ENCODE measurements at regions not wholly inside any gene's neighbourhood (a gene's known extent, or its start where the extent isn't known, plus 50 kb on each side); places are given as distances from the start of the nearest gene placed in this dataset.
A peak's percentile ranks its signal among the peaks of the same experiment; 100 is the strongest.

DNA sequence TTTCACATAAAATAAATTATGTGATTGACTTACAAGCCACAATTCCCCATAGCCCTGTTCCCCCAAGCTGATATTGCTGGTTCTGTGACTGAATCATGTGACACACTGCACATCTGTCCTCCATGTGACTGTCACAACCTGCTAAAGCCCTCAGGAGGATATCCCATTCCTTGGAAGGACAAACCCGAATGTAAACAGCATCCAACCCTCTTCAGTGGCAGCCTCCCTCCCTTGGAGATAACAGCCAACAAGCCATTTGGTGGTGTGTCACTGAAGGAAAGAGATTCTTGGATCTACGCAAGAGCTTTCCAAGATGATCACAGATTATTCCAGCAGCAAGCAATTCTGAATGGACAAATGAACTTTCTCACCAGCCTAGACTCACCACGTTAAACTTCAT is 153.9 kb upstream of the TIAM1 start:
- DNase-seq, result no peak

DNA sequence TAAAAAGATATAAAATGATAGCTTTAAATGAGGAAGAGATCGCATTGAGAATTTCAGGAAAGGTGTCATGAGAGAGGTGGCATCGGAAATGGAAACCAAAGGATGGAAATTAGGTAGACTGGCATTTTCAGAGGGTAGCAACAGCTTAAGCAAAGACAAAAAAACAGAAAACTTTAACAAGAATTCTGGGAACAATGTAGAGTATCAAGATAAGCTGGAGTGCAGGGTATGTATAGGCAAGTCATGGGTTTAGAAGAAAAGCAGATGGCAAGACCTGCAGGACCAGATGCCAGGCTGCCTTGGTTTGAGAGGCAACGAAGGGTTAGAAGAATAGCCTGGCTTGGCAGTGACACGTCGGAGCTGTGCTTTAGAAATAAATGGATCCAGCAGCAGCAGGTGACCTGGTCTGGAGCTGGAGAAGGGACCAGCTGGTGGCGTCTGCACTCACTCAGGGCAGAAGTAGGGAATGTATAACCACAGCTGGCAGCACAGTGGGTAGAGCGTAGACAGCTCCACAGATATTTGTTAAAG is 149.4 kb upstream of the TIAM1 start:
- no peak for DNase-seq

DNA sequence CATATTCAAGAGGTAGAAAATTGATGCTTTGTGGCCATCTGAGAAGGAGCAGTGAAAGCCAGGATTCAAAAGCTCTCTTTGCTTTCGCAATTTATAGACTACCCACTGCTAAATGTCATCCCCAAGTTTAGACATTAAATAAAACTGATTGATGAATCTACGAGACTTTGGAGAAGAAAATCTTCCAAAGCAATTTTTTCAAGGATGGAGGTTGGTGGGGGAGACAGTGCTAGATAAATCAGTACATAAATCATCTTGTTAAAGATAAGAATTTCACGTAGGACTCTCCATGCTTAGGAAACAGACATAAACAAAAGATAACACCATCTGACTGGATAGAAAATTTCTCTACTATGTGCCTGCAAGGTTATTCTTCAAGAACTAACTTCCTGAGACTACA is 147.6 kb upstream of the TIAM1 start:
- no peak for DNase-seq

DNA sequence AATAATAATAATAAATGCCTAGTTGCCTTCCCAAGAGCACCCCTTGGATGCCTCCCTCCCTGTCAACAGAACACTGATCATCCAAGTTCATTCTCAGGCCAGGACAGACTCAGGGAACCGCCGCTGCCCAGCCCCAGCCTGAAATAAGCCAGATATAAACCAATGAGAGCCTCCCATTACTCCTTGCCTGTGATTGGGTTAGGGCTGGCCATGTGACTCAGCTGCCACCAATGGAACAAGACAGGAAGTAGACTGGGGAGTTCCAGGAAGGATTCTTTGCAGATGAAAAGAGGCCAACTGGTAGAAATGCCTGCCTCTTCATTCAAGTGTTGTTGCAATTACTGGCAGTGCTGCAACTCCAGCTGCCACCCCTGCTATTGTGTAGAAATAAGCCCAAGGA is 146.4 kb upstream of the TIAM1 start:
- DNase-seq, result no peak

DNA sequence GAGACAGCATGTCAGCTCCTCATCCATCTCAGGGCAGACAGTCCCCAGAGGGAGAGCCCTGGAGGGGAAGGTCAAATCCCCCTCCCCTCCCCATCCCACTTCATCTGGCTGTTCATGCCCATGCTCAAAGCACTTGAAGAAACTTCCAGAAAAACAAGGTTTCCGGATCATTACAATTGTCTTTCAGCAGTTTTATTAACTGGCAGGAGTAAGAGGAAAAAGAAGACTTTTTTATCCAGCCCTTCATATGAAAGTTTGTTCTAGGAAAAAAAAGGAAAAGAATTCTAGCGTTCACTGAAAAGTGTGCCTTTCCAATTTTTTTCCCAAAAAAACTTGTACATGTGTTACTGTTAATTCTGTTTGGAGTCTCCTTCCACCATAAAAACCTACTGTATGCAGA is 145.7 kb upstream of the TIAM1 start:
- DNase-seq, result no peak

DNA sequence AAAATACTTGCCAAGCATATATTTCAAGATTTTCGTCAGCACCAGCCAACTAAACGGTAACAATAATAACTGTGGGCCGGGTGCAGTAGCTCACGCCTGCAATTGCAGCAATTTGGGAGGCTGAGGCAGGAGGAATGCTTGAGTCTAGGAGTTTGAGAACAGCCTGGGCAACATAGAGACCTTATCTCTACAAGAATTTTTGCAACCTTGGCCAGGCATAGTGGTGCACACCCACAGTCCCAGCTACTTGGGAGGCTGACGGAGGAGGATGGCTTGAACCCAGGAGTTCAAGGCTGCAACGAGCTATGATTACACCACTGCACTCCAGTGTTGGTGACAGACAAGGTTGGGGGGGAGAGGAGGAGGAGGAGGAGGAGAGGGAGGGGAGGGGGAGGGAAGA is 145.0 kb upstream of the TIAM1 start:
- DNase-seq, result no peak

DNA sequence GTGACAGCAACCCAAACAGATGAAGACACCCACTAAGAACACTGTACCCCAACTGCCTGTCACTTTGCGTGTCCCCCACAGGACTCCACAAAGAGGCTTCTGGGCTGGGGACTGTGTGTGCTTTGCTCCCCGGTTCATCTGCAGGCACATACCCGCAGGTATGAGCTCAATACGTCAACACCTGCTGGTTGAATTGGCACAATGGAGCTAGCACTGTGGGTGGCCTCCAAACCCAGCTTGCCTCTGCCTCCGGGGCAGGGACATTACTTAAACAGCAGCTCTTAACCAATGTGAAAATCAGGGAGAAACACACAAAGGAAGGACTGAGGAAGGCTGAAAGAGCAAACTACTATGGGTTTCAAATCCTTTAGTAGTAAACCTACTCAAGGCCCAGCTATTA is 140.2 kb upstream of the TIAM1 start:
- no peak for DNase-seq

DNA sequence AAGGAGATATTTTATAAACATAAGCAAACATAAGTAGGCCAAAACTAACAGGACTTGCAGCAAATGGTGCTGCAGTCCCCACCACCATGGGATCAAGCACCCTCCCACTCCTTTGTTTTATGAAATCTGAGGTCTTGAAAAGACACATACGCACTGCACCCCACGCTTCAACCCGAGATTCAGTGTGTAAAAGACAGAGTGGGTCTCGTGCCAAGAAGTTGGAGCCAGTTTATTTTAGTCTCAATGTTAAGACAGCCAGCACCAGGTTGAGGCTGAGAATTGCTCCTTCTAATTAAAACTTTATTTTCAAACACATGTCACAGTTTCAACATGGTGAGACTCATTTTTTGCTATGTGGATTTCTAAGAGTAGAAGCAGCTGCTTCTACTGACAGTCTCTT is 139.1 kb upstream of the TIAM1 start:
- DNase-seq, result no peak

DNA sequence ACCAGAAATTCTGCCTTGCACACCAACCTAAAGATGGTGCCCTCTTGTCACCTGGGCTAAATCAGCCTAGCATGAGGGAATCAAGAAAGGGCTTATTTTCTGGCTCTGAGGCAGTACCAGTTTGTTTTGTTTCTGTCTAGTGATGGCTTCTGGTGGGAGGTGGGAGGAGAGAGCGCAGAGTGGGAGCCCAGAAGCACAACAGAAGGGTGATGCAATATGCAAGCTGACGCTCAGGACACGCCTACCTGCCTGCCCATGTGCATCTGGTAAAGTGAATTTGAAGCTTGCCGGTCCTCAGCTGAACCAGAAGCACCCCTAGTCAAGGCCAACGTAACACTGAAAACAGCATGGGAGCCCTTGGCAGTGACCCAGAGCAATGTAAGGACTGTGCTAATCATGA is 138.4 kb upstream of the TIAM1 start:
- no peak for DNase-seq

DNA sequence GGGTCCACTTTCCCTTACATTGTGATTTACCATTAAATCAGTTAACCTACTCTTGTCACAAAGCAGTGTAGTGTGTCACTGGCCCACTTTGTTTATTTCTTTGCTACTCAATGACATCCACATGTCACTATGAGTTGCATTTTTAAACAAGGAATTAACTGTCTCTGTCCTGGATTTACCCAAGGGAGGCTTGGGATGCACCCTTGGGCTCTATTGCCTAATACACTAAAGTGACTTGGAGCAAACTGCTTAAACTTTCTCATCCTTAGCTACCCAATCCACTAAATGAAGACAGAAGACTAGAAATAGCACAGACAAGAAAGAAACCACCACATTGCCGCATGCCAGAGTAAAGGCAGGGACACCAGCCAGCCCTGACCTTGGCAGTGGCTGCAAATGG is 136.2 kb upstream of the TIAM1 start:
- DNase-seq, result no peak

DNA sequence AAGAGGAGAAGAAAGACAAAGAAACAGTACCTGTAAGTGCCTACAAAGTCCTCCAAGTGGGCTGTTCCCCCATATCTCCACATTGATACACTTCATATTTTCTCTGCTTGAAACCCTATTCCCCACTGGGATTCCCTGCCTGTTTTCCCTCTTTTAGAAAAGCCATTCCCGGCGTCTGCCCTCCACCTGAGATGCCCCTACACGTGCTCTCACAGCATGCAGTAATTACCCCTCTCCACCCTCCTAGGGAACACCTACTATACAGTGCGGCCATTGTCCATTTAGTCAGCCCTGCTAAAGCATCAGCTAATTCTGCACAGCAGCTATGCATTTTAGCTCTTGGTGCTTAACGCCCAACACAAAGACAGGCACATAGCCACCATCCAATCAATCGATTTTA is 135.7 kb upstream of the TIAM1 start:
- no peak for DNase-seq

DNA sequence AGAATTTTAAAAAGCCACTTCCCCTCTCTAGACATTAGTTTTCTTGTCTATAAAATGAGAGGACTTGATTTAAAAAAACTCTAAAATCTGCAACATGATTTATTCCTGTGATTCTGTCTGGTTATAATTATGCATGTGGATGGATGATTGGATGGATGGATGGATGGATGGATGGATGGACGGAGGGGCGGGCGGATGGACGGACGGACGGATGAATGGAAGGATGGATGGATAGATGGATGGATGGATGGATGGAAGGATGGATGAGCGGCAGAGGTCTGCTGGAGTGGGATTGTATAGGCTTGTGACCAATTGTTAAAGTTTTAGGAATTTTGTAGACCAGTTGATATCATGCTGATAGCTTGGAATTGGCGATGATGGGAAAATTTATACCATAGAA is 135.2 kb upstream of the TIAM1 start:
- no peak for DNase-seq

DNA sequence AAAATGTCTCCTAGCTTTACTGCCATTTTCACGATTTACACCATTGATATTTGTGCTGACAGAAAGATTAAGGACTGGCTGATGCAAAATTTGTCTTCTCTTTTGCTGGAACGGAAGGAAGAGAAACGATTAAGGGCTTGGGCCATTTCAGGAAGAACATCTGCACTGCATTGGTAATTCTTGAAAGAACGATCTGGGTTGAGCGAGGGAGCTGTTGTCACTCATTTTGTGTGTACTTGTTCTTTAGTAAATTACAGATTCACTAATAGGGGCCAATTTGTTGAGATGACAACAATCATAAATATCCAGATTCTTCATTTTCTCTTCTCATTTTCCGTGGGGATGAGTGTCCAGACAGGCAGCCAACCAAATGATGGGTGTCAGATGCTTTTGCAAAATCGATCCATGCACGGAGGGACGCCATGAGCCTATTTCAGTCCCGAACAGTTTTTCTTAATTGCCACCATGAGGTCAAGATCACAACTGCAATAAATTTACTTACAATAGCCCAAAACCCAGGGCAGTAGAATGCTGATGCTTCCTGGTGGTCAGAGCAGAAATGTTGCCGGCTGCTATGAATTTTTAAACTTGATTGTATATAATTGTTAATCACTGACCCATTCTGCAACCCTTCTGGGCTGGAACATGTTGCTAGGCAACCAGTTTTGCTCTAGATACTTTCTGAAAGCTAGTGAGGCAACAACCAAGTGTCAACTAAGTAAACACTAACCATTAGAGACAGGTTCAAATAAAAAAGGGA is 132.4 kb upstream of the TIAM1 start:
- no peak for DNase-seq

DNA sequence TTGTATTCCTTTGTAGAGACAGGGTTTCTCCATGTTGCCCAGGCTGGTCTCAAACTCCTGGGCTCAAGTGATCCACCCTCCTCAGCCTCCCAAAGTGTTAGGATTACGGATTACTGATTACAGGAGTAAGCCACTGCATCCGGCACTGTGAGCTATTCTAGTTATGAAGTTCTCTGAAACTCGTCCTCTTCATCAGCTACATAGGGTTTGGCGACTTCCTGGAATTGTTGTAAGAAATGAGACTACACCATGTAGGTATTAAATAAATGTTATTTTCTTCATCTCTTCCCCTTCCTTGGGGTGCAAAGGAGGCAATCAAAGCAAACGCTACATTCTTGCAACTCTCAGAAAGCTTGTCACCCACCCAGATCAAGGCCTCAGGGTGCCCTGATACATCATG is 131.2 kb upstream of the TIAM1 start:
- no peak for DNase-seq

DNA sequence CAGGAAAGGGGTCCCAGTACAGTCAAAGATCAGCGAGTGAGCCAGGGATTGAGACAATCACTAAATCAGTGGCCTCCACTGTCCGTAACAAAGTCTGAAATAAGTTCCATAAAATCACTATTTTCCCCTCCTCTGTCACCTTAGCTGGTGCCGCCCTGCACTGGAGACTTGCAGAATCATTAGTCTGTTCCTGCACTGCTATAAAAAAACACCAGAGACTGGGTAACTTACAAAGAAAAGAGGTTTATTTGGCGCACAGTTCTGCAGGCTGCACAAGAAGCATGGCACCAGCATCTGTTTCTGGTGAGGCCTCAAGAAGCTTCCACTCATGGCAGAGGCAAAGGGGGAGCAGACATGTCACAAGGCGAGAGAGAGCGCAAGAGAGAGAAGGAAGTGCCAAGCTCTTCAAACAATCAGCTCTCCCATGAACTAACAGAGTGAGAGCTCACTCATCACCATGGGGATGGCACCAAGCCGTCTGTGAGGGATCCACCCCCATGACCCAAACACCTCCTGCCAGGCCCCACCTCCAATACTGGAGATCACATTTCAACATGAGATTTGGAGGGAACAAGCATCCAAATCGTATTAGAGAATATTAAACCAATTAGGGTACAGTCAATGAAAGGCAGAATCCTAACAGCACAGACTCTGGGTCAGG is 129.8 kb upstream of the TIAM1 start:
- peak; percentile 12 for DNase-seq

DNA sequence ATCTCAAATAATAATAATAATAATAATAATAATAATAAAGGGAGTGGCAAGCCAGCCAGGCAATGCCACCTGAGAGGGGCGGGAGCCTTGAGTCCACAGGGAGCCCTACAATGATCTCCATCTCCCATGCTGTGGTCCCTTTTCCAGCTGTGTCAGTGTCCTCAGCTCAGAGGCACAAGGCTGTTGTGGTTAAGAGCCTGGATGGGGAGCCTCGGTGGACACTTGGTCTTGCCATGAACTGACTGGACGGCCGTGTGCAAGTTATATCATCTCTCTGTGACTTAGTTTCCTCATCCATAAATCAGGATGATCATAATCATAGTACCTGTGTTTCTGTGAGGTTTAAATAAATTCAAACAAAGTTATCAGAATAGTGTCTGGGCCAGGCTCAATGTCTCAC is 127.8 kb upstream of the TIAM1 start:
- no peak for DNase-seq

DNA sequence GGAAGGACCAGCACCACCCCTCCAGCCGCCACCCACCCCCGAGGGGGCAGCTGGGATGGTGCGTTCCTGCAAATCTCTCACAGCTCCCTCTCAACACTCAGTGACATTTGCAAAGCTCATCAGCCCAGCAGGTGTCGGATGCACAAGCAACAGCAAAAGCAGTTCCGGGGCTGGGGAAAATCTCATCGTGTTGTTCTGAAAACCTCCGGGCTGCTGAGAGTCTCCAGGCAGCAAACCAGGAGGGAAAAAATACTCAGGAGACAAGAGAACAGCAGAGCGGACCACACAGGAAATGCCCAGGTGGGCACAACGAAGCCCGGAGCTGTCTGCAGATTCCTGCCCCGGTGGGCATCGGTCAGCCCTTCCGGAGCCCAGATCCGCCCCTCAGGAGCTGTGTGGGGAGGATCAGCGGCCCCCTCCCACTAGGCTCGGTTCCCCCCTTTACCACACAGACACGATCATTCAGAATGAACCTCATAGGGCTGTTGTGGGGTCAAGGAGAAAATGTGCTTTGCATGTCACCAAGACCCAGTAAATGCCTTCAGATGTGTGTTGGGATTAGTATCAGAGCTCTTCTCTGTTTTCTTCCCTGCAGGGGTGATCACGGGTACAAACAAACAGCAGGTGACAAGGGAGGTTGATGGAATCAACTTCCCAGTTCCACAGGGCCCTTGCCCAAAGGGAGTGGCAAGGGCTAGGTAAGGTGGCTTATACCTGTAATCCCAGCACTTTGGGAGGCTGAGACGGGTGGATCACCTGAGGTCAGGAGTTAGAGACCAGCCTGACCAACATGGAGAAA is 127.0 kb upstream of the TIAM1 start:
- no peak for DNase-seq

DNA sequence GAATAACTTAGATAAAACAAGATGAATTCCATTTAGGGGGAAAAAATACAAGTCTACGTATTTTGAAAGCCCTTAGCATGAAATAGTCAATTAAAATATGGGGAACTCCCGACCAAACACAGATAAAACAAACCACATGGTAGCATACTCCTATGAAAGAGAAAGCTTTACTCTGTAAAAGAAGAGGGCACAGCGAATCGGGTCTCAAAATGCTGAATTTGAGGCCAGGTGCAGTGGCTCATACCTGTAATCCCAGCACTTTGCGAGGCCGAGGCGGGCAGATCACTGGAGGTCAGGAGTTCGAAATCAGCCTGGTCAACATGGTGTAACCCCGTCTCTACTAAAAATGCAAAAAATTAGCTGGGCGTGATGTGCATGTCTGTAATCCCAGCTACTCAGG is 116.9 kb upstream of the TIAM1 start:
- DNase-seq, result no peak

DNA sequence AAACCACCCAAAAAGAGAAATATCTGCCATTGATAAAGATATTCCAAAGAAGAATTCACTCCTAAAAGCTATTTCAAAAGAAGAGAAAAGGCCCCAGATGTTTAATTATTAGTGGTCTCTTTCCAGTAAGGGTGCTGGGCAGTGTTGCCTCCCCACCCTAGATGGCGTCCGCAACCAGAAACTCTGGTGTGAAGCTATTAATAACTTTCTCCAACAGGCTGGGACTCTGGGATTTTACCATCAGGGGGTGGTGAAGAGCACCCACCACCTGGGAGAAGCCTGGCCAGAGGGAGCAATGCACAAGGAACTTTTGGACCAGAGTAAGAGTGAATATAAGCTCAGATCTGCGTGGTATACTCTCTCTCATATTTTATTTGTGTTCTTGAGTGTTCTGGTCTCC is 115.4 kb upstream of the TIAM1 start:
- DNase-seq, result no peak

DNA sequence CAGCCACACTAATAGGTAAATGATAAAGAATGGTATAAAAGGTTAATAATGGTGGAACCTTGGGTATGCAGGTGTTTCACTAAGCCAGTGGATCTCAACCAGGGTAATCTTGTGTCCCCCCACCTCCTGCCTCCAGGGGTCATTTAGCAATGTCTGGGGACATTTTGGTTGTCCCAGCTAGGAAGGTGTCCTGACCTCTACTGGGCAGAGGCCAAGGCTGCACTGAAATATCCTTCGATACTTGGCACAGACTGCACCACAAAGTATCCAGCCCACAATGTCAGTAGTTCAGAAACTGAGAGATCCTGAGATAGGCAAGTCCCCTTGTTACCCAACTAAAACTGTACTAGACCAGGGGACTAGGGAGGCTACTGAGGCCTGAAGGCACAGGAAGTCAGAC is 113.6 kb upstream of the TIAM1 start:
- DNase-seq, result no peak

DNA sequence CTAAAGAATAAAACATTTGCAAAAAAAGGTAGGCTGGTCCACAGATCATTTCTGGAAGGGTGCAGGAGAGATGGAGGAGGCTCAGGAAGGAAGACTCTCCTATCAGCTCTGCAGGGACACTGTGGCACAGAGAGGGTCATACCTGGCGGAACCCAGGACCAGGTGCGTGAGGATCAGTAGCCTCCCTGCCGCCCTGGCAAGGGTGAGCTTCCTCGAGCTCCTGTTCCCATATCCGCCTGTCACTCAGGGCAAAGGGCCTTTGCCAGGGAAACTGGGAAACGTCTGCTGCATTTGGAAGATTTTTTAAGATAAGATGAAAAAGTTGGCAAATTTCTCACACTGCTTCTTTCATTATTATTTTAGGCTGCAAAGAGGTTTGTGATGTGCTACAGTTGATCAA is 112.1 kb upstream of the TIAM1 start:
- DNase-seq, result no peak

DNA sequence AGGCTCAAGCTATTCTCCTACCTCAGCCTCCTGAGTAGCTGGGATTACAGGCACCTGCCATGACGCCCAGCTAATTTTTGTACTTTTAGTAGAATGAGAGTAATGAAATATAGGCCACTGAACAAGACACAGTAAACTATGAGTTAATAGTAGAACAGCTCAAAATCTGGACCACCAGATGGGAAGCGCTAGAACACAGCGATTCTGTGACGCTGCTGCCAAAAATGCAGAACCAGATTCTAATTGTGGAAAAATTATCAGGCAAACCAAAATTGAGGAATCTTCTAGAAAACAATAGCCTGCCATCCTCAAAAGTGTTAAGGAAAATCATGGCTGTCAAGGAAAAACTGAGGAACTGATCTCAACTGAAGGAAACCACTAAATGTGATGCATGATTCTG is 111.4 kb upstream of the TIAM1 start:
- no peak for DNase-seq

DNA sequence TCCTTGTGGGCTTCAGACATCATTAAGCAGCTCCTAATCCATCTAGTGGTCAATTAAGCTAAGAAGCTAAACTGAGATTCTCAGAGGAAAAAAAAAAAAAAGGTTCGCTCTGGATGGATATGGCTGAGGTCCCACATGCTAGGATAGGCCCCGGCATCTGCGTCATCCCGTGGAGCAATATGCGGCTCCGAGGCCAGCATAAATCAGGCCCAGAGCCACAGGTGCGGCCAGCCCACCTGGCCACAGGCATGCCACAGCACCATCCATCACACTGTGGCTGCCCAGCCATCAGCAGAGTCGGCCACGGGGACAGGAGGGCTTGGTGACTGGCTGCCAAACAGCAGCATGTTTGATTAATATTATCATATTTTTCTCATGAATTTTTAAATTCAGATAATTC is 106.9 kb upstream of the TIAM1 start:
- no peak for DNase-seq

DNA sequence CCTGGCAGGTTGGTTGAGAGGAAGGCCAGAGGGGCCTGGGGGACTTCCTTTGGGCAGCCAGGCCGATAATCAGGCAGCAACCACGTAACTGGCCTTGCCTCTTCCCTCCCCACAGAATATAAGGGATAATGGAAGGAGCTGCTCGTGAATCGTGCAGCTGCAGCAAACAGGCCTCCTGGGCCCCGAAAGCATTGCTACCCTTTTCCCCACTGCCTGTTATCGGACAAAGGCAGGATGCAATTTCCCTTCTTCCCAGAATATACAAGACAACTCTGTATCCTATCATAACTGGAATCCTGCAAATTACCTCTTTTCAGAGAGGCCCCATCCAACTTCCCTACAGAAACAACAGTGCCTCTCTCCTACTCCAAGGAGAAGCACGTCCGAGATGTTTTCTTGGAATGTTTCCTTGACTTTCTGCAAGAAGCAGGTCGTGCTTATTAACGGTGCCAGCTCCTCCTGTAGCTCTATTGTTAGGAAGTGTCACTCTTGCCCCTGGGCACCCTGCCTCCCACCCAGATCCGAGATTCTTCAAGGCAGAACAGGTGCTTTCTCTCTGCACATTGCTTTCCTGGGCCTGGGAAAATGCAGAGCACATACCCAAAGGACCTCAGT is 106.0 kb upstream of the TIAM1 start:
- DNase-seq, result no peak

Data from fibroblast of skin of right quadriceps (primary cell).